Hepatocyte (in vitro differentiated cells): ENCODE measurements at regions not wholly inside any gene's neighbourhood (a gene's known extent, or its start where the extent isn't known, plus 50 kb on each side); places are given as distances from the start of the nearest gene placed in this dataset.

Source experiments
- DNase-seq: peaks from one replicate; pipeline ENCODE4 v3.0.0-alpha.2; 2016; ENCODE audit warnings: low spot score
- H2AFZ ChIP-seq: fragments of 200-600 bp; sonication (generic); 2 replicates; pipeline ENCODE4 v1.6.0; 2016; ENCODE audit warnings: antibody characterized with exemption, mild to moderate bottlenecking
- H3K27ac ChIP-seq: fragments of 200-600 bp; sonication (generic); 2 replicates; pipeline ENCODE4 v1.5.1; 2016; ENCODE audit warnings: mild to moderate bottlenecking
- H3K27me3 ChIP-seq: fragments of 200-600 bp; sonication (generic); 2 replicates; pipeline ENCODE4 v1.6.1; 2016
- H3K36me3 ChIP-seq: fragments of 200-600 bp; sonication (generic); replicated peaks from 2 replicates; pipeline ENCODE4 v1.5.1; 2016; ENCODE audit warnings: low read depth; ENCODE audit not compliant: insufficient read depth
- H3K4me1 ChIP-seq: fragments of 200-600 bp; sonication (generic); 2 replicates; pipeline ENCODE4 v1.5.1; 2016; ENCODE audit warnings: mild to moderate bottlenecking, moderate library complexity; ENCODE audit not compliant: insufficient read depth
- H3K4me2 ChIP-seq: fragments of 200-600 bp; sonication (generic); 2 replicates; pipeline ENCODE4 v1.6.0; 2016
- H3K4me3 ChIP-seq: fragments of 200-600 bp; sonication (generic); 2 replicates; pipeline ENCODE4 v1.5.1; 2016; ENCODE audit warnings: mild to moderate bottlenecking
- H3K79me2 ChIP-seq: fragments of 200-600 bp; sonication (generic); 2 replicates; pipeline ENCODE4 v1.6.0; 2017; ENCODE audit warnings: mild to moderate bottlenecking
- H3K9me2 ChIP-seq: fragments of 200-600 bp; sonication (generic); replicated peaks from 2 replicates; pipeline ENCODE4 v1.6.0; 2017; ENCODE audit warnings: mild to moderate bottlenecking; ENCODE audit not compliant: insufficient read depth
- H3K9me3 ChIP-seq: fragments of 200-600 bp; sonication (generic); 2 replicates; pipeline ENCODE4 v1.5.1; 2016; ENCODE audit warnings: low read depth, mild to moderate bottlenecking
- H4K20me1 ChIP-seq: fragments of 200-600 bp; sonication (generic); 2 replicates; pipeline ENCODE4 v1.6.0; 2016; ENCODE audit warnings: mild to moderate bottlenecking; ENCODE audit not compliant: insufficient read depth, poor library complexity, severe bottlenecking
- EZH2 ChIP-seq: fragments of 200-600 bp; sonication (generic); IDR thresholded peaks from 2 replicates; pipeline ENCODE4 v1.6.1; 2016; ENCODE audit warnings: antibody characterized with exemption, mild to moderate bottlenecking, borderline replicate concordance
- EZH2phosphoT487 ChIP-seq: fragments of 200-600 bp; sonication (generic); IDR thresholded peaks from one replicate; pipeline ENCODE4 v1.6.1; 2018; ENCODE audit warnings: antibody characterized with exemption, mild to moderate bottlenecking, low read depth, moderate library complexity; ENCODE audit not compliant: unreplicated experiment, severe bottlenecking
- WGBS: methylation state at CpG from one replicate; pipeline ENCODE4 v1.1.6; 2016; ENCODE audit warnings: low lambda C conversion rate; ENCODE audit errors: missing lambda C conversion rate; 5-methylcytosine and 5-hydroxymethylcytosine counted together
- TF ChIP-seq, protein P1 (sequence below): fragments of 200-600 bp; sonication (generic); IDR thresholded peaks from 2 replicates; pipeline ENCODE4 v1.5.1; 2016; ENCODE audit warnings: antibody characterized with exemption, mild to moderate bottlenecking; ENCODE audit not compliant: poor library complexity

- H3K9me2 ChIP-seq = no peaks in the 10 kb centered on the region
- peaks cover 14% of the 10 kb centered on the region for H3K27me3 ChIP-seq
- no peaks in the 10 kb centered on the region for H3K36me3 ChIP-seq
- DNase-seq = no peak
- no peaks in the 10 kb centered on the region for H4K20me1 ChIP-seq
- no peaks in the 10 kb centered on the region for H3K9me3 ChIP-seq
- no peak overlapping the region for H3K4me2 ChIP-seq
- H3K27ac ChIP-seq = no peak overlapping the region
- no peaks in the 10 kb centered on the region for H3K79me2 ChIP-seq
- no peak overlapping the region for H3K4me3 ChIP-seq
- TF ChIP-seq EZH2phosphoT487 = no peak
- no peak for TF ChIP-seq EZH2
- TF ChIP-seq, protein P1, sequence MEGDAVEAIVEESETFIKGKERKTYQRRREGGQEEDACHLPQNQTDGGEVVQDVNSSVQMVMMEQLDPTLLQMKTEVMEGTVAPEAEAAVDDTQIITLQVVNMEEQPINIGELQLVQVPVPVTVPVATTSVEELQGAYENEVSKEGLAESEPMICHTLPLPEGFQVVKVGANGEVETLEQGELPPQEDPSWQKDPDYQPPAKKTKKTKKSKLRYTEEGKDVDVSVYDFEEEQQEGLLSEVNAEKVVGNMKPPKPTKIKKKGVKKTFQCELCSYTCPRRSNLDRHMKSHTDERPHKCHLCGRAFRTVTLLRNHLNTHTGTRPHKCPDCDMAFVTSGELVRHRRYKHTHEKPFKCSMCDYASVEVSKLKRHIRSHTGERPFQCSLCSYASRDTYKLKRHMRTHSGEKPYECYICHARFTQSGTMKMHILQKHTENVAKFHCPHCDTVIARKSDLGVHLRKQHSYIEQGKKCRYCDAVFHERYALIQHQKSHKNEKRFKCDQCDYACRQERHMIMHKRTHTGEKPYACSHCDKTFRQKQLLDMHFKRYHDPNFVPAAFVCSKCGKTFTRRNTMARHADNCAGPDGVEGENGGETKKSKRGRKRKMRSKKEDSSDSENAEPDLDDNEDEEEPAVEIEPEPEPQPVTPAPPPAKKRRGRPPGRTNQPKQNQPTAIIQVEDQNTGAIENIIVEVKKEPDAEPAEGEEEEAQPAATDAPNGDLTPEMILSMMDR = no peak
- no peaks in the 10 kb centered on the region for H3K4me1 ChIP-seq
- WGBS = 56% methylated on average over 5 of the region's 5 CpGs
- H2AFZ ChIP-seq = no peak overlapping the region
These were observed 483.0 kb downstream of the KDM4C start for GRCh38 chr9:7240569-7241311.

GRCh38 chr9:7239708-7240107 lies 481.9 kb downstream of the KDM4C start:
- no peaks in the 10 kb centered on the region for H3K4me1 ChIP-seq
- H4K20me1 ChIP-seq = no peaks in the 10 kb centered on the region
- H3K27me3 ChIP-seq = peaks cover 10% of the 10 kb centered on the region
- no peaks in the 10 kb centered on the region for H3K9me3 ChIP-seq
- no peak overlapping the region for H3K4me3 ChIP-seq
- H3K9me2 ChIP-seq = no peaks in the 10 kb centered on the region
- H3K79me2 ChIP-seq = no peaks in the 10 kb centered on the region
- no peak overlapping the region for H3K27ac ChIP-seq
- no peaks in the 10 kb centered on the region for H3K36me3 ChIP-seq
- no peak overlapping the region for H2AFZ ChIP-seq
- H3K4me2 ChIP-seq = no peak overlapping the region
- no peak for DNase-seq
- WGBS = 53% methylated on average over 2 of the region's 2 CpGs
- TF ChIP-seq, protein P1 = no peak
- TF ChIP-seq EZH2 = no peak
- TF ChIP-seq EZH2phosphoT487 = no peak

DNA sequence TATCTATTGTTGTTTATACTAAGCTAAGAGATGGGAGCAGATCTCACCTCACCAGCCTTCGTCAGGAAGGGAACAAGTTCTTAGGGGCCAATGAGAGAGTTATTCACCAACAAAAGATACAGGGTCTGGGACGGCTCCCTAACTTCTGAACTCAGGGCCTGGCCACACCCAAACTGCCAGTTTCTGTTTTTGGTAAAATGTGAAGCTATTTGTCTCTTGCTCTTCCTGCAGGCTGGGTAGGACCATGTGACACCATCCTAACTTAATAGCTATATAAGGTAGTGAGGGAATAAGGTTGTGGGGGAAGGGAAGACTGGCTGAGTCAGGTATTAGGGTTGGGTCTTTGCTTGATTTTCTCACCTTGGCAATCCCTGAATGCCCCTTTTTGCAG lies 480.5 kb downstream of the KDM4C start:
- Histone ChIP-seq H3K4me2 (no peak overlapping the region), H3K79me2 (no peaks in the 10 kb centered on the region), H2AFZ (no peak overlapping the region), H4K20me1 (no peaks in the 10 kb centered on the region), H3K27ac (no peak overlapping the region), H3K36me3 (no peaks in the 10 kb centered on the region), H3K27me3 (peaks cover 4% of the 10 kb centered on the region), H3K4me3 (no peak overlapping the region), H3K9me2 (no peaks in the 10 kb centered on the region), H3K9me3 (no peaks in the 10 kb centered on the region), H3K4me1 (no peaks in the 10 kb centered on the region)
- no peak for DNase-seq
- 58% methylated on average over 2 of the region's 2 CpGs for WGBS
- TF ChIP-seq EZH2phosphoT487 (no peak), EZH2 (no peak)

- Histone ChIP-seq H3K4me3 (no peak overlapping the region), H3K4me2 (no peak overlapping the region), H3K36me3 (no peaks in the 10 kb centered on the region), H2AFZ (no peak overlapping the region), H3K27me3 (peaks cover 4% of the 10 kb centered on the region), H3K9me3 (no peaks in the 10 kb centered on the region), H3K4me1 (no peaks in the 10 kb centered on the region), H3K27ac (no peak overlapping the region), H3K79me2 (no peaks in the 10 kb centered on the region), H4K20me1 (no peaks in the 10 kb centered on the region), H3K9me2 (no peaks in the 10 kb centered on the region)
- no peak for DNase-seq
- peak; percentile 85 for TF ChIP-seq EZH2phosphoT487
- TF ChIP-seq EZH2 = no peak
- TF ChIP-seq, protein P1 = no peak
- WGBS = 56% methylated on average over 1 of the region's 1 CpG
These were observed 479.9 kb downstream of the KDM4C start for GRCh38 chr9:7237473-7238246.
